Inflammatory macrophage treated with lipopolysaccharide for 4 hours (primary cell): ENCODE measurements at regions not wholly inside any gene's neighbourhood (a gene's known extent, or its start where the extent isn't known, plus 50 kb on each side); places are given as distances from the start of the nearest gene placed in this dataset.

ENCODE experiments used
- DNase-seq: peaks from one replicate; pipeline ENCODE4 v3.0.0-alpha.2; 2020

DNA sequence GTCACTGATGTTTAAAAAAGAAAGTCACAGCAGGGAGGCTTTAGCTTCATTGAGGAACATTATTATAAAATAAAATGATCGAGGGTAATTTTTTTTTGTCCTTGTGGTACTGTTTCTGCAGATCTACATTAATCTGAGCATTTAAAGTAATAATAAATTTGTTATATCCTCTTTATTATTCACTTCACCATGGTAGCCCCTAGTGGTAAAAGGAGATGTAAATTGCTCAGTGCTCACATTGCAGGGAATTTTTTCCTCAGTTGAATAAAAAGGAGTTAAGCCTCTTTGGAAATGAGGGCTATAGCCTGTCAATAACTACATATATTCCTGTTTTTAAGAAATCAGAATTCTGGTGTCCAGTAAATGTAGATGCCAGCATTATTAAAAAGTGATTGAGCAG lies 99.7 kb upstream of the VPREB1 start:
- no peak for DNase-seq

DNA sequence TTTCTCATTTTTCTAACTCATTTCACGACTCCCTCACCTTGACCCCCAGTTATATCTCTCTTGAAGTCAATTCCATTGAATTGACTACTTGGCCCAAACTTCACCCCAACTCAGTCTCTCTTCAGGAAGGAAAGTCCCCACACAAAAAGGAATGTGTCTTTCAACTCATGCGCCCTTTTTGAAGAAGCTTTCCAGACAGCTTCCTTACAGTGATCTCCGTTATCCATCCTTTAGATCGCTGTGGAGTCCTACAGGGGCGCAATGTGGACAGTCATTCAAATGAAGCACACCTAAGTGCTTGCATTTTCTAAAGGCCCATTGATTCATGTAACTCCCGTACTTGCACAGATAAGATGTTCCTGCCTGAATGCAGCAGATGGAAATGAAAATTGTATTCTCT lies 101.1 kb upstream of the VPREB1 start:
- DNase-seq = no peak

DNA sequence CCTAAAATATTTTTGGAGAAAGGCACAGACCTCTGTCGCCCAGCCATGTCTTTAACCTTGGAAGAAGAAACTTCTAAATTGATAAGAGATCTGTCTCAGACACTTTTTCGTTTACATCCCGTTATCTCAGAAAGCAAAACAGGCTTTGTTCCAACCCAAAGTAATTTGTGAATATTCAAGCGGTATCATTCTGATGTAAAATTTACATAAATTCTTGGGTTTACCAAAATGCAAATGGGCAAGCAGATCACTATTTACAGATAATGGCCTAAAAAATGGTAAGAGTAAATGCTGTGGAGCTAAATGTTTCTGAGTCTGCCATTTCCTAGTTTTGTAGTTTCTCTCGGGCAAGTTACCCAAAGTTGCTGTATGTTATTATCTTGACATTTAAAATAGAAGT lies 101.9 kb upstream of the VPREB1 start:
- DNase-seq = no peak

DNA sequence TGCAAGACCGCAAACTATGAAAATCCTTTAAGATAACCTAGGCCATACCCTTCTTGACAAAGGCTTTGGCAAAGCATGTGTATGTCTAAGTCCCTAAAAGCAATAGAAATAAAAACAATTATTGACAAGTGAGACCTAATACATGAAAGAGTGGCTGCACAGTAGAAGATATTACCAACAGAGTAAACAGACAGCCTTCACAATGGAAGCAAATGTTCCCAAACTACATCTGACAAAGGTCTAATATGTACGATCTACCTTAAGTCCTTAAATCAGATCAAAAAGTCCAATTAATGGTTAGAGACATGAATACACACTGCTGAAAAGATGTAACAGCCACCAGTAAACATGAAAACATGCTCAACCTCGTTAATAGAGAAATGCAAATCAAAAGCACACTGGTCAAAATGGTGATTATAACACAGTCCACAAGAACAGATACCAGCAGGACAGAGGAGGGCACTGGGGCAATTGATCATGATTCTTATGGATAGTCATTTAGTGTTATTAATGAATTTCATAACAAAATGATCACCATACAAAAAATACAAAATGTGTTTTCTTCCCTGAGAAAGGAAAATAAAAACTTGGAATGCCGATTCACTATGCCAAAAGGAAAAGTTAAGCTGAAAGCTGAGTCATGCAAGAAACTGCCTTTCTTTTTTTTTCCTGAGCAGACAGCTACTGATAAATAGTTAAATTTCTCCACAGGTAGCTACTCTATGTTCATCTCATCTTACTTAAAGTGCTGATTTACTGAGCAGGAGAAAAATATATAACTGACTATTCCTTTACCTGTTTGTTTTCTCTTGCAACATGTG lies 102.6 kb upstream of the VPREB1 start:
- no peak for DNase-seq

DNA sequence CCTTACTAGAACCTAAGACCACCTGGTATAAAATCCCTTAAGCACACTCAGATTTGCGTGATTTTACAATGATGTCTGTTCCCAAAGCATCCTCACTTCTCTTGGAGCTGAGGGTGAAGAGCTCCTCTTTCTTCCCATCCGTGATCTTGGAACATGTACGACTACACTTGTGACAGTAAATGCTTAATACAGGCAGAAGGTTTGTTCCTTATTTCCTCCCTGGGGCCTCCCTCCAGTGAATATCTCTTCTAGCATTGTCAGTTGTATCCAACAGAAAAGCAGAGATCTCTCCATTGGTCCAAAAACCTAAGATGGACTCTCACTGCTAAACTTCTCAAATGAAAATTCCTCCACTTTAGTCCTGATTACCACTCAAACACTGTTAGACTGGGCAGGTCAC lies 103.6 kb upstream of the VPREB1 start:
- DNase-seq = no peak

DNA sequence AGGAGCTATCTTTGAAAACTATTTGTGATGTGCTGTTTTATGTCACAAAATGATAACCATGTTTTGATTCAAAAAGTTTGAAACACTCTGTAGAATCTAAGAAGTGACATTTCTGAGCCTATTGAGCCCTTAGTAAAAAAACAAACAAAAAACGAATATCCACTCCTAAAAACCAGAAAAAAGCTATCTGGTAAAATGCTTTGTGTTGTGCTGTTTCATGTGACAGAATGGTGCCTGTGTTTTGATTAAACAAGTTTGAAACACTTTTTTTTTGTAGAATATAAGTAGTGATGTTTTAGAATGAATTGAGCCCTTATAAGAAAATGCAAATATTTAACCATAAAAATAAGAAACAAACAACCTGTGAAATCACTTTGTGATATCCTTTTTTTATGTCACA lies 105.2 kb upstream of the VPREB1 start:
- no peak for DNase-seq

DNA sequence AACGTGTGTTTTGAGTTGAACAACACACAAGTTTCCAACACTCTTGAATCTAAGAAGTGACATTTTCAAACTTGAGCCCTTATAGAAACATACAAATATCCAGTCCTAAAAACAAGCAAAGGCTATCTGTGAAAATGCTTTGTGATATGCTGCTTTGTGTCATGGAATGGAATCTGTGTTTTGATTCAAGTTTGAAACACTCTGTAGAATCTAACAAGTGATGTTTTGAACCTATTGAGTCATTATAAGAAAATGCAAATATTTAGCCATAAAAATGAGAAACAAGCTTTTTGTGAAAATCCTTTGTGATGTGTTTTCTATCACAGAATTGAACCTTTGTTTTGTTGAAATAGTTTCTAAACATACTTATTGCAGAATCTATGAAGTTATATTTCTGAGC lies 105.7 kb upstream of the VPREB1 start:
- no peak for DNase-seq

DNA sequence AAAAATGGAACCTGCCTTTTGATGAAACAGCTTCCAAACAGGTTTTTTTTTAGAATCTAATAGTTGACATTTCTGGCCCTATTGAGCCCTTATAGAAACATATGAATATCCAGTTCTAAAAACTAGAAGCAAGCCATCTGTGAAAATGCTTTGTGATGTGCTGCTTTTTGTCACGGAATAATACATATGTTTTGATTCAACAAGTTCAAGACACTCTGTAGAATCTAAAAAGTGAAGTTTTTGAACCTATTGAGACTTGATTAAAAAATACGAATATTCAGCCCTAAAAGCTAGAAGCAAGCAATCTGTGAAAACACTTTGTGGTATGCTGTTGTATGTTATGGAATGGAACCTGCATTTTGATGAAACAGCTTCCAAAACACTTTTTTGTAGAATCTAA lies 106.7 kb upstream of the VPREB1 start:
- DNase-seq = no peak

DNA sequence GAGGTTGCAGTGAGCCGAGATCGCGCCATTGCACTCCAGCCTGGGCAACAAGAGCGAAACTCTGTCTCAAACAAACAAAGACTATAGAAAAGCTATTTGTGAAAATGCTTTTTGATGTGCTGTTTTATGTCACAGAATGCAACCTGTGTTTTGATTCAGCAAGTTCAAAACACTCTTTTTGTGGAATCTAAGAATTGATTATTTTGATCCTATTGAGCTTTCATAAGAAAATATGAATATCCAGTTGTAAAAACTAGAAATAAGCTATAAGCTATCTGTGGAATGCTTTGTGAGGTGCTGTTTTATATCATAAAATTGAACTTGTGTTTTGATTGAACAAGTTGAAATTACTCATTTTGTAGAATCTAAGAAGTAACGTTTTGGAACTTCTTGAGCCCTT lies 110.7 kb upstream of the VPREB1 start:
- DNase-seq = no peak

DNA sequence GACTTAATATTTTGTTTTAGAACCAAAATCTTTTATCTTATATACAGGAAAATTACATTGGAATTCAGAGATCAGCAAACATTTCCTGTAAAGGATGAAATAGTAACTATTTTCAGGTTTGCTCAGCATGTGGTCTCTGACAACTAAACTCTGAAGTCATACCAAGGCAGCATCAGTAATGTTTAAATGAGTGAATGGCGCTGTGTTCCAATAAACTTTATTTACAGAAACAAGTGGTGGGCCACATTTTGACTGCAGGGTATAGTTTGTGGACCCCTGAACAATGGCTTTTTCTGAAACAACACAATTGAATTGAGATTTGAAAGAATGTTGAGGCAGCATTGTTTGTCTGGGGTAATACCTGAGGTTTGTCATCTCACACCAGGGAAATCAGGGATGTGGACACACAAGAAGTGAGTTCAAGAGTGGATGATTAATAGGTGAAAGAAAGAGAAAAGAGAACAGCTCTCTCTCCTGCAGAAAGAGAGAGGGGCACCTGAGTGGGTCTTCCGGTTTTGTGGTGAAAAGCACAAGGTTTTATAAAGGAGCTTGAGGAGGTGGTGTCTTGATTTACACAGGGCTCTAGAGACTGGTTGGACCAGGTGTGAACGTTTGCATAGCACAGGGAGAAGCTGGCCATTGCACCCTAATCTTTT lies 113.5 kb upstream of the VPREB1 start:
- no peak for DNase-seq

DNA sequence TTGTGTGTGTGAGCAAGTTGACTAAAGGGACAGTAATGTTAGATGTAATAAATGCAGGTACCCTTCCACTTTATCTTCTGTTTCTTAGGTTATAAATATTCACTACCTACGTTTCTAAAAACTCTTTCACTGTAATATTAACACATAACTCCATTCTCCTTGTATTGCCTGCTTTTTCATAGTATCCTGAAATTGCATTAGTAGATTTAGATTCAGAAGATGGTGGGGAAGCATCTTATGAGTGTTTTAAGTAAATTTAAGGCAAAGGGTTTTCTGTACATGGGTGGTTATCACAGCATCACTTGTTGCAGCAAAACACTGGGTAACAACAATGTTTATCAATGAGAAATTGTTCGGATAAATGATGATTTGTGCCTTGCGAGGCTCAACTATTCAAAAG lies 115.2 kb upstream of the VPREB1 start:
- DNase-seq = no peak

DNA sequence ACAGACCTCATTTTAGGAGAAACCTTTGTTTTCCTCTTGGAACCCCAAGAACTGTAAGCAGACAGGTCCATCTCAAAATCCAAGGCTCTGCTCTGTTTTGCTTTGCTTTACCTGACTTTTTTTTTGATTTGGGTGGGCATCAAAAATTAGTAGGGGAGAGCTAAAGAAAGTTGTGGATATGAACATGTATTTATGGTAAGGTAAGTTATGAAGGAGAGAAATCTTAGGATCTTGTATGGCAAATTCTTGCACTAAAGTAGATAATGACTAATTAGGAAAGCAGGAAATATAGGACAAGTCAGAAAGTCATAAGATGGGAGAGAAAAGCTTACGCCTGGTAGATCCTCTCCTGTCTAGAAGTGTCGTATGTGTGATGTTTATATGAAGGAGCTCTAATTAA lies 116.1 kb upstream of the VPREB1 start:
- no peak for DNase-seq

DNA sequence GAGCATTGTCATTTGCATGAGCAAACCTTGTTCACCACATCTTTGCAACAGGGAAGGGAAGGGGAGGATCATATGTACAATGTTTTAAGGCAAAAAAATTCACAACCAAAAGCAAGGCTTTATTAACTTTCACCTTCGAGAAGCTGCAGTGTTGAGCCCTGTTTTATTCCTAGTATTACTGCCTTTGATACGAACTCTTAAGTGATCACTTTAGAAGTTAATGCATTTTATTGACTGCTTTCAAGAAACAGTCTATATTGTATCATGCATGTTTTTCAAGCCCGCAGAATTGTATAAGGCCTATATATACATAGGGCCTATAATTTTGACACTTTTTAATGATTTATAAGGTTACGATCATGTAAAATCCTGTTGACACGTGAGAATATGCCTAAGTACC lies 117.5 kb upstream of the VPREB1 start:
- no peak for DNase-seq

DNA sequence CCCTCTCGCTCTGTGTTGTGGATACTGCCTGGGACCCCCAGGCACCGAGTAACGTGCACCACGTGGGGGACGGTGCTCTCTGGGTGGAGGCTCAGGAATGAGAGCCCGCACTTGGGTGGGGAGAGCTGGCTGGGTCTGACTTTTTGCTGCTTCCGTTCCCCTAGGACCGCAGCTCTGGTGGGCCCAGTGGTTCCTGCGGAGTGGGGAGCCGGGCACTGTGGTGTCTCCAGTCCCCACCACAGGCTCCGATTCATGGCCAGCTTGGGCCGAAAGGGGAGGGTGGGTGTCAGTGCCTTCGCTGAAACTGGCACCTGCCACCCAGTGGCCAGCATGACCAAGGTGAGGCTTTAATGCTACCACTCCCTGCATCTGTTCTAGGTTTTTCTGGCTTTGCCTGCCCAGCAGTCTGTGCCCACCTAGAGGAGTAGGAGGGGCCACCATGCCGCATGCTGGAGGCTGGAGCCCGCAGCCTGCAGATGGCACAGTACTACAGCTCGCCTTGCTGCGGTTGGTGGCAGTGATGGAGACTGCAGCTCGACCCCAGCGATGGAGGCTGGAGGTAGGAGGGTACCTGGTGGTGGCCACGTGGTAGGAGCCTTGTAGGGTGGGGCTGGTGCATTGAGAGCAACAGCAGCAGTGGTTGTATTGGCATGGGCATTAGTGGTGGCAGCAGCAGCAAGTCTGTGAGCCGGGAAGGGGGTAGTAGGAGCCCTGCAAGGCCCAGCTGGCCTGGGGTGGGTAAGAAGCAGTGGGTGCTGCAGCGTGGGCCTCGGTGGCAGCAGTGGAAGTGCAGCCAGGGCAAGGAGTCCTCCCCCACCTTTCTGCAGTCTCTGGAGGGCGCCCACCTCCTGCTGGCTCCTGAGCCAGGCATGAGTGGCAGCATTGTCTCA lies 118.8 kb upstream of the VPREB1 start:
- DNase-seq = no peak

DNA sequence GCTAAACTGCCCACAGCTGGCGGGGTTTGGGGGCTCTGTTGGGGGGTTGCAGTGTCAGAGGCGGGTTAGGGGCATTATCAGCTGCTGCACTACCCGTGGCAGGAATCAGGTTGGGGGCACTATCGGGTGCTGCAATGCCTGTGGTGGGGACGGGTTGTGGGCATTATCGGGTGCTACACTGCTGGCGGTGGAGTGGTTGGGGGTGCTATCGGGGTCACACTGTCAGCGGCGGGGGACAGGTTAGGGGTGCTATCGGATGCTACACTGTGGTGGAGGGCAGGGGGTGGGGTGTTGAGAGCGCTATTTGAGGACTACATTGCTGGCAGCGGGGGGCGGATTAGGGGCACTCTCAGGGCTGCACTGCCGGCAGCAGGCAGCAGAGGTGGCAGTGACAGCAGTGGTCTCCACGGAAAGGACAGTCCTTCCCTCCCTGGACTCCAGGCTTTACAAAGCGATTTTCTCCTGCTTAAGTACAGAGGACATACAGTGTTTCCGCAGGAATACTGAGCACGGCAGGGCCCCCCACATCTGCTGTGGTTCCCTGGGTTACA lies 119.5 kb upstream of the VPREB1 start:
- DNase-seq = no peak

DNA sequence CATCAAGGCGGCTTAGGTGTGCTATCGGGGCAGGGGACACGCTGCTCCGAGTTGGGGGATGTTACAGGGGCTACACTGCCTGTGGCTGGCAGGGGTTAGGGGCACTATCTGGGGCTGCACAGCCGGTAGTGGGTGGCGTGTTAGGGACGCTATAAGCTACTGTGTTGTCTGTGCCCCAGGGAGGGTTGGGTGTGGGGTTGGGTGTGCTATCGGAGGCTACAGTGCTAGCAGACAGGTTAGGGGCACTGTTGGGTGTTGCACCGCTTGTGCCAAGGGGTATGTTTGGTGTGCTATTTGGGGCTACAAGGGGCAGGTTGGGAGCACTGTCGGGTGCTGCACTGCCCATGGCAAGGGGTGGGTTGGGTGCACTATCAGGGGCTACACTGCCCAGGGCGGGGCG lies 120.2 kb upstream of the VPREB1 start:
- no peak for DNase-seq

DNA sequence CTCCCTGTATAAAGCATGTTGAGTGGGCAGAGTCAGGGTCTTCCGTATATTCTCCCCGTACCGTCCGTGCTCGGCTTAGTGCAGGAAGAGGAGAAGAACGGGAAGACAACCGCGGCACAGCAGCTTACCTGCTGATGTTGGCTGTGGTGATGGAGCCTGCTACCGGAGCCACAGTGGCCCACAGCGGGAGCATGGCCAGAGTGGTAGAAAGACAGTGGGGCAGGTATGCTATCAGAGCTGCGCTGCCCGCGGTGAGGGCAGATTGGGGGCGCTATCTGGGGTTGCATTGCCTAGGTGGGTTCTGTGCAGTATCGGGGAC lies 120.7 kb upstream of the VPREB1 start:
- no peak for DNase-seq

DNA sequence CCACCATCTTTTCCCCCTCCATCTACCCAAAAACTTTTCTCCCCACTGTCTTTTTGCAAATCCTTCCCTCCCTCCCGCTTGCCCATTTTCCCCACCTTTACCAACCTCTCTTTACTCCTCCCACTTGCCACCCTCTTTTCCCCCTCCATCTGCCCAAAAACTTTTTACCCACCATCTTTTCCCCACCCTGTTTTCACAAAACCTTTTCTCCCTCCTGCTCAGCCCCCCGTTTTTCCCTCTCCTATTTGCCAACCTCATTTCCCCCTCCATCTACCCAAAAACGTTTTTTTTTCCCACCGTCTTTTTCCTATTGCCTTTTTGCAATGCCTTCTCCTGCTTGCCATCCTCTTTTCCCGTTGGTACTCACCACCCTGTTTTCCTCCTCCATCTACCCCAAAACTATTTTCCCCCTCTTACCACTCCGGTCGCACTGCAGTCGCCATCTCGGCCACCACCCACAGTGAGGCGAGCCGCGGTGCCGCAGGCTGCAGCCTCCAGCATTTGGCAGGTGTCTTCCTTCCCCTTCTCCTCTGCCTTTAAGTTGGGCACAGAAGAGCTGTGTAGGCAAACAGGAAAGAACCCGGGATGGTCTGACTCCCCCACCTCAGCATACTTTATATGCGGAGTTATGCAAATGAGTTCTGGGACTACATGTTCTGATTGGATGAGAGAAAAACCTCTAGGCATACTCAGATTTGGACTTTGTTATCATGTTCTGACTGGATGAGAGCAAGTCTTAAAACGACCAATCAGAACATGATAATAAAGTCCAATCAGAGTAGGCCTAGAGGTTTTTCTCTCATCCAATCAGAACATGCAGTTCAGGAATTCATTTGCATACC lies 121.2 kb upstream of the VPREB1 start:
- no peak for DNase-seq

DNA sequence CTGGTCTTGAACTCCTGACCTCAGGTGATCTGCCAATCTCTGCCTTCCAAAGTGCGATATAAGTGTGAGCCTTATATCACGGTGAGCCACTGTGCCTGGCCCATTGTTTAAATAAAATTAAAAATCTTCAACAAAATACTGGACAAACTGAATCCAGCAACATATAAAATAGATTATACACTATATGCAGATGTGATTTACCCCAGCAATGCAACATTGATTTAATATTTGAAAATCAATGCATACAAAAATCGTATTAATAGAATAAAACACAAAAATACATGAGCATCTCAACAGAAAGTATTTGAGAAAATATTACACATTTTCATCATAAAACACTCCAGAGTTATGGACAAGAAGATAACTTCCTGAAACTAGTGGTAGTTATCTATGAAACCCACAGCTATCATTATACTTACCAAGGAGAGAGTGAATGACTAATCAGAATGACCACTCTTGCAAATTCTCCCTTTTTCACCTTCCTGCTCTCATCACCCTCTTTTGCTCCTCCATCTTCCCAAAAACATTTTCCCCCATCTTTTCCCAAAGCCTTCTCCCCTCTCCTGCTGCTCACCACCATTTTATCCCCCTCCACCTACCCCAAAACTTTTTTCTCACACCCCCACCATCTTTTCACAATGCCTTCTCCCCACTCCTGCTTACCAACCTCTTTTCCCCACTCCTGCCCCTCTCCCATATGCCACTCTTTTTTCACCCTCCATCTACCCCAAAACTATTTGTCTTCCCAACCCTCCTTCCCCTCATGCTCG lies 122.1 kb upstream of the VPREB1 start:
- DNase-seq = no peak

DNA sequence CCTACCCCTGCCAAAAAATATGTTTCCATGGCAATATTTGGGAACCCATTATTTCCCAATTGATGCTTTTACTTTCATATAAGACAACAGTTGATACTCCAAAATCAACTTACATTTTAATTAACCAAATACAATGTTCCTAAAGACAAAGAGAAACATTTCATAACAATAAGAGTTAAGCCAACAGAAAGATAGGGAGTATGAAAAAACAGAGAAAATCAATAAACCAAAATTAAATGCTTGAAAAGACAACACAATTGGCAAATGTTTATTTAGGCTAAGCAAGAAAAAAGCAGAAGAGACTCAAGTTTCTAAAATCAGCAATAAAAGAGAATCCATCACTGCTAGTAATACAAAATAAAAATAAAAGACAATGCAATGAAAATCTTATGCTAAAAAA lies 123.1 kb upstream of the VPREB1 start:
- no peak for DNase-seq

DNA sequence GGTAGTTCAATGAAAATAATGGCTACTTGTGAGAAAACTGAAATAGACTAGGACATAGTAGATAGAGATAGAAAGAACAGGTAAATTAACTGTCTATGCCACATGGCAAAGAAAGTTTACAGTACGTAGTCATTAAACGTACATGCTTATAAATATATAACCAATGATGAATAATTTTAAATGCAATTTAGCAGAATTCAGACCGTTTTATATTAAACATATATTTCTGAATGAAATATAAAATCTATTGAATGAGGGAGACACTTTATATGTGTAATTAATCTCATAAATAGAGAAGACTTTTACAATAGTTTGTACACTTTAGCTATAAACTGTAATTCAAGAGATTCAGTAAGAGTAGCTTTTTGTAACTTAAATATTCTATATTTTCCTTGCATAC lies 124.4 kb upstream of the VPREB1 start:
- no peak for DNase-seq

DNA sequence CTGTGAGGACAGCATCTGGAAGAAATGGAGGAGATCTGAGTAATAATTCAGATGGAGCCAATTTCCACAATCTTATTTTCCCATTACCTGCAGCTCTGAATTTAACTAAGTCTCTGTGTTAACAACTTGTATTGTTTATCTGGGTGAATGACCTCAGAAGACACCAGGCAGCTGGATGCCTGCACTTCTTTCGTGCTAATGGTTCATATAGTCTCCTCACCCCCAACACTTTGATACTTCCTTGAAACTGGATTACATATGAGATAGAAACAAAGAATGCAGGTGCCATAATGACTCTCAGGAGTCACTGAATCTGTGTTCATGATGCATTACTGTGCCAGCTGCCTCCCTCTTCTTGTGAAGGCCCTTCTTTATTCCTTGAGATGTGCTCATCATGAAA lies 125.6 kb upstream of the VPREB1 start:
- no peak for DNase-seq
